GM19452 (cell line): ENCODE measurements at regions not wholly inside any gene's neighbourhood (a gene's known extent, or its start where the extent isn't known, plus 50 kb on each side); places are given as distances from the start of the nearest gene placed in this dataset.

Experiments used
- ATAC-seq: cut with Tn5 transposase; IDR thresholded peaks from one replicate; pipeline ENCODE4 v1.9.1; 2021; ENCODE audit not compliant: unreplicated experiment

DNA sequence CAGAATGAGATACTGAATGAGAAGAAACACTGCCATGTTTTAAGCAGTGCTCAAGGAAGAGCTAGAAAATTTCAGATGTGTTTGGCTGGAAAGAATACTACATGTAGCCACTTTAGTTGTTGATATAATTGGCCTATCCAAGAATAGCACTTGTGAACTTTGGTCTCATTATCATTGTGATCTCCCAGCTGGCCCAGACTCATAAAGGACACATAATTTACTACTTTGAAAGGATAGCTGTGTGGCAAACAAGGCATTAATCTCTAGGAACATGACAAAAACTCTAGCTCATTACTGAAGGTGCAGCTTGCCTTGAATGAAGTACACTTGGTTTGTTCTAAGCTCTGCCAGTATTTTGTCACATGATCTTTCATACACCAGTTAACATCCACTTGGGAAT is 356.3 kb downstream of the CSNK1G3 start:
- no peak for ATAC-seq

DNA sequence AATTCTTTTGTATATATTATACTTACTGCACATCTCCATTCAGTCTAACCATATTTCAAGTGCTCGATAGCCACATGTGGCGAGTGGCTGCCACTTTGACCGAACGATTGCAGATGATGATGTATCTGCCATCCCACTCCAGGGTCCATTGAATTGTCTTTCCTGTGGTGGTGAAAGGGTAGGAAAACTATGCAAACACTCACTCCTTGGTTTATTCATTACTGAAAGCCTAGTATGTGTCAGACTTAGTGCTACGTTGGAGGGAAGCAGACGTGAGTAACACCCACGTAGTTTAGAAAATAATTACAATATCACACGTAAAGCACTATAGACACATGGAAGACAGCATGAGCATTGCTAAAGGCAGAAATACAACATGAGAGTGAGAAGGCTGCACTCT is 353.7 kb downstream of the CSNK1G3 start:
- no peak for ATAC-seq

DNA sequence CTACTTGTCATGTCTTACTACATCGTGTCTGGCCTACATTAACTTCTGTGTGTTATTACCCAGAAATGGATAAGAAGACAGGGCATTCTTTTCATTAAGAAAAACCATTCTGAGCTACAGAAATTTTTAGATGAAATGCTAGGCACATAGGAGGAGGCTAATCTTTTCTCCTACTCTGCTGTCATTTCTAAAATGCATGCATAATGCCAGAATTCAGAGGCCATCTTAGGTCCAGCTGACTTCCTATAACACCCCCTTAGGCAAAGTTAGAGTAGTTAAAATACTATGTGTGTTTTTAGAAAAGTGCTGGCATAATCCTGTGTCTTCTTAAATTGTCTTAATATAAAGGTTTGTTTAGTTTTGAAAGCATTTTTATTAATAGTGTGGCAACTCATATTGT is 352.6 kb downstream of the CSNK1G3 start:
- no peak for ATAC-seq

DNA sequence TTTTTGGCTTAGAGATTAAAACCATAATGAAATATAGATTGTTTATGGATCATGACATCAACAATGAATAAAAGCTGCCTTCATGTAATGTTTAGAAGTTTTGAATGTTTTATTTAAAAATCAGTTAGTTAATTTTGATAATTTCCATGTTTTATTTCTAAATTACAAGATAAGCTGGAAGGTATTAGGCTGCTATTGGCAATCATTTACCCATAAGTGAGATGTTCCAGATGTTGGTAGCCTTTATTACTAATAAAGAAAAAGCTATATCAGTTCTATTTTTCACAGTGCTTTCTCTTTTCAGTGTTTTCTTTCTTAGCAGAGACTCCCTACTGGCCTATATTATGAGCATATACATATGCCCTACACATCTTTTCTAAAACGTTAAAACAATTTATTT is 347.0 kb downstream of the CSNK1G3 start:
- ATAC-seq, result no peak

DNA sequence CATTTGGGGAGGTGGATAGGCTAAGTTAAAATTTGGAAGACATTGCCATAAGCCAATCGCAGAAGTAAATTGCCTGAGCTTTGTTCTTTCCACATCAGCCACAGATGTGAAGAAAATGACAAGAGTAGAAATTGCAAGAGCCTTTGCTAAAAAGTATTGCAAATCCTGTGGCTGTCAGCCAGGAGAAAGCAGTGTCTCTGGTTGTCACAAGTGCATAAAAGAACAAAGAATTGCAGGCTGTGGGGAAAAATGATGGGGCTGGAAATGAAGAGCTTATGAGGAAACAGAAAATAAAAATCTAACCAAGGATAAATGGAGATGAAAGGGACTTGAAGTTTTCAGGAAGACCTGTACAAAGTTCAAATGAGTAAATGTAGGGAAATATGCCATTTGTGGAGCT is 344.8 kb downstream of the CSNK1G3 start:
- ATAC-seq, result no peak

GRCh38 chr5:123855609-123856008 is 343.6 kb downstream of the CSNK1G3 start:
- ATAC-seq, result no peak

GRCh38 chr5:123845356-123846100 is 333.6 kb downstream of the CSNK1G3 start:
- ATAC-seq, result no peak

GRCh38 chr5:123844873-123845272 is 332.9 kb downstream of the CSNK1G3 start:
- ATAC-seq, result no peak

- no peak for ATAC-seq
Measured at GRCh38 chr5:123835421-123835820, 323.4 kb downstream of the CSNK1G3 start.

- ATAC-seq, result no peak
Measured at GRCh38 chr5:123830575-123830974, 318.6 kb downstream of the CSNK1G3 start.

- ATAC-seq, result no peak
Measured at GRCh38 chr5:123827811-123828210, 315.8 kb downstream of the CSNK1G3 start.

DNA sequence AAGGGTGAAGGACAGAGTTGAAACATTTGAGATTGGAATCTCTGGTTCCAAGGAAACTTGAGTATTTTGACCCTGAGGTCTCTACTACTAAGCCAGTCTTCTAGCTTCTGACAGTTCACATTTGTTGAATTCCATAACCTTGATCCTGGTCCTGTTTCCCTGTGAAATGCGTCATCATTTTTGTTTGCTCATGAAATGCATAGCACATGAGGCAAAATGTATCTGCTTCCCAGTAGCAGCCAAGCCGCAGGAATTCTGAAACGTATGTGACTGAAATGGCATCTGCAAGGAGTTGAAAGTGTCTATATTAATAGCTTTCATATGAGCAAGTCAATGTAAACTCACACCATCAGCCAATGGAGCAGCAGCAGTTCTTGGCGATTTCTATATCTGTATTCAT is 307.9 kb downstream of the CSNK1G3 start:
- no peak for ATAC-seq

- no peak for ATAC-seq
Measured at GRCh38 chr5:123819386-123819785, 307.4 kb downstream of the CSNK1G3 start.

DNA sequence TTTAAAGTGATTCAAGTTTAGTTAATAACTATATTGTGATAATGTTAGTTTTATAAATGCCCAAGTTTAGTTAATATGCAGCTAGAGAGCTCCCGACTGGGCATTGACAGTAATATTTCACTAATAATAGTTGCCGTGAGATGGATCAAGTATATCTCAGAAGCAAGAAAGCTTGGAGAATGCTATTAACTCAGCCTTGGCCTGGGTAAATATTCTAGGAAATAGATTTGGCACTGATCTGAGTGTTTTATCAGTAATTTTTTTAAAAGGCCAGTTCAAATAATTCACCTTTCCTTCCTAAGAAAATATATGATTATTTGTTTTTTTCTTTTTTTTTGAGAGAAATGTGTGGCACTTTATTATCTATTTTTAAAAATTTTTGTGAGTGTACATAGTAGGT is 305.3 kb downstream of the CSNK1G3 start:
- no peak for ATAC-seq

GRCh38 chr5:123814801-123815470 is 303.0 kb downstream of the CSNK1G3 start:
- no peak for ATAC-seq

DNA sequence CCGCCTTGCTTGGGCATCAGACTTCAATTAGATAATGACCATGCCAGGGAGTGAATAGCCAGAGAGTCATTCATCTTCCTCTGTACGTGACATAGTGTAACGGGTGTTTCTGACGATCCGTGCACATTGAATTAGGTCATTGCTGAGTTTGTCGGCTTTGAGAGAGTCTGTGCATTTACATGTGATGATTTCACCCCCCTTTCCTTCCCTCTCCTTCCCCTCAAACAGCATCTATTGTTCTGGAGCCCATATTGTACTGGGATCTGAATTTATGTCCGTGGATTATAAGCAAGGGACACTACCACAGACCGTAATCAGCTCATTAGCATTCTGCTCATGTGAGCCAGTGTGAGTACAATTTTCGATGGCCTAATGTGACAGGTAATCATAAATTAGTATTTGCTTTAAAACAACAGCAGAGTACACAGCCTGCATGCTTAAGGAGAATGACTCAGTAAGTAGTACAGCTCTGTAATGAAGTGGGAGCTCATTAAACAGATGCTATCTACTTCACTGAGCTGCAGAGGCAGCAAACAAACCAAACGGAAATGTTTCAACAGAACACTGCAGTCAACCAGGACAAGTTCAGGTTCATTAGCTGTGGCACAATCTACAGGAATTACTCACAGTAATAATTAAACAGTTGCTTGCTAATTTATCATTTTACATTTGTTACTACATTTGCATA is 302.1 kb downstream of the CSNK1G3 start:
- ATAC-seq, result no peak

DNA sequence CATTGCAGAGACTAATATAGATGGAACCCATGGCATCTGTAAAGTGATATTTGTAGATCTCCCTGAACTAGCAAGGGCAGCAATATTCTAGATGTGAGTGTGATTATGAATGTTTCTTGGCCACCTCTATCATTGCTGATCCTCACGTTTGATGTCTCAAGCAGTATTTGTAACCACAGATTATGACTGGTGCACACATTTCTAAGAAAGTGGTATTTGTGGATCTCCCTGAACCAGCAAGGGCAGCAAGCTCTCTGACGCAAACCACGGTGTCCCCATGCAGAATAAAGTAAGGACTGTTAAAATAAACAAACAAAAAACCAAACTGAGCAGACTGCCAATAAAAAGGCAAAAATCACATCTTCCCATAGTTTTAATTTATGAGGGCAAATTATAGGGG is 301.3 kb downstream of the CSNK1G3 start:
- no peak for ATAC-seq

GRCh38 chr5:123811831-123812230 is 299.9 kb downstream of the CSNK1G3 start:
- no peak for ATAC-seq

DNA sequence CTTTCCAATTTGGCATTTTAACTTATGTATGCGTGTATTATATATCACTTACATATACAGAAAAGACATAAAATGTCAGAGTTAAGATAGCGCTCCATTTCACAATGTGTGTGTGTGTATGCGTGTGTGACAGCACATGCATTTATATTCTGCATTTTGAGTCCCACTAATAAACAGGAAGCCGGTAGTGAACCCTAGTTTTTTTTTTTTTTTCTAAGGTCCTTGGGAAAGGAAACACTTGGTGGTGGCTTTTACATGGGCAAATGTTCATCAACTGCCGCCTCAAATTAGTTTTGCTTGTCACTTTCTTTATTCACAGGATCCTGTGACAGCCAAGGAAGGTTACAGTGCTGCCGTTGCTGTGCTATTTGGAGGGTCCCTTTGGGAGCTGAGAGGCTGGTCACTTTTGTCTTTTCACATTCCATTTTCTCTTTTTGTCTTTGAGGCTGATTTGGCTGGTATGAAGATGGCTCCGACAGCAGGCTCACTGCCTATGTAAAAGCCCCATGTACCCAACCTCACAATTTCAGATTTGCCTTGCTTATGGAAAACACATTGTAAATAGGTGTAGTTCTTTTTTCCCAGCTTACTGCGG is 298.9 kb downstream of the CSNK1G3 start:
- ATAC-seq, result no peak

DNA sequence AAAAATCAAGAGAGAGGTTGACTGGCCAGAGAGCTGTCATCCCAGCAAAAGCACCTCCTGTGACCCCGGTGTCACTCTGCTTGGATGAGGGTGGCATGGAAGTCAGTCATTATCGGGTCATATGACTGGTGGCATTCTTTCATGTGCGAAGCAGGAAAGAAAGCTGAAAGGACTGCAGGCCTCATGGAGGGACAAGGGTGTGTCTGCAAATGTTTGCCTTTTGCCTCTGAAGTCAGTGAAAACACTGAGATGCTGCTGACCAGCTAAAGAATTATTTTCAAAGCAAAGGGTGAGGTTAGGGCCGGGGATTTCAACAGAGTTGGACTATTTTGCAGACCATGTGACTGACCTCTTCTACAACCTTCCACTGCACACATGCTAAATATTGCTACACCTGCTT is 298.3 kb downstream of the CSNK1G3 start:
- ATAC-seq, result no peak

GRCh38 chr5:123809594-123810221 is 297.7 kb downstream of the CSNK1G3 start:
- ATAC-seq, result no peak
